HG03045 (cell line): ENCODE measurements at regions not wholly inside any gene's neighbourhood (a gene's known extent, or its start where the extent isn't known, plus 50 kb on each side); places are given as distances from the start of the nearest gene placed in this dataset.

ENCODE experiments used
- ATAC-seq: cut with Tn5 transposase; IDR thresholded peaks from one replicate; pipeline ENCODE4 v1.9.1; 2021; ENCODE audit warnings: mild to moderate bottlenecking, moderate library complexity; ENCODE audit not compliant: unreplicated experiment

GRCh38 chr1:232556351-232556750, 73.6 kb downstream of the SIPA1L2 start:
- no peak for ATAC-seq

GRCh38 chr1:232555494-232556210, 74.3 kb downstream of the SIPA1L2 start:
- no peak for ATAC-seq

GRCh38 chr1:232554409-232554808, 75.5 kb downstream of the SIPA1L2 start:
- no peak for ATAC-seq

GRCh38 chr1:232553809-232554208, 76.1 kb downstream of the SIPA1L2 start:
- no peak for ATAC-seq

GRCh38 chr1:232553050-232553754, 76.7 kb downstream of the SIPA1L2 start:
- ATAC-seq: no peak

GRCh38 chr1:232551386-232551785, 78.5 kb downstream of the SIPA1L2 start:
- no peak for ATAC-seq

GRCh38 chr1:232550007-232550406, 79.9 kb downstream of the SIPA1L2 start:
- no peak for ATAC-seq

- ATAC-seq: no peak
Observed at GRCh38 chr1:232548691-232549090, 81.2 kb downstream of the SIPA1L2 start.

- no peak for ATAC-seq
Observed at GRCh38 chr1:232547938-232548484, 81.9 kb downstream of the SIPA1L2 start.

GRCh38 chr1:232542633-232543593, 87.0 kb downstream of the SIPA1L2 start:
- no peak for ATAC-seq

- no peak for ATAC-seq
Observed at GRCh38 chr1:232538943-232539302, 91.0 kb downstream of the SIPA1L2 start.

- no peak for ATAC-seq
Observed at GRCh38 chr1:232538224-232538942, 91.5 kb downstream of the SIPA1L2 start.

GRCh38 chr1:232534552-232535517, 95.1 kb downstream of the SIPA1L2 start:
- no peak for ATAC-seq

GRCh38 chr1:232533328-232533727, 96.6 kb downstream of the SIPA1L2 start:
- ATAC-seq: no peak

GRCh38 chr1:232532901-232533300, 97.0 kb downstream of the SIPA1L2 start:
- ATAC-seq: no peak

GRCh38 chr1:232531291-232531690, 98.6 kb downstream of the SIPA1L2 start:
- no peak for ATAC-seq

- no peak for ATAC-seq
Observed at GRCh38 chr1:232529747-232530146, 100.2 kb downstream of the SIPA1L2 start.

GRCh38 chr1:232528472-232529089, 101.4 kb downstream of the SIPA1L2 start:
- ATAC-seq: no peak

GRCh38 chr1:232524056-232524455, 105.9 kb downstream of the SIPA1L2 start:
- ATAC-seq: no peak
